Right forelimb (tissue), 1 donor: ENCODE measurements at regions not wholly inside any gene's neighbourhood (a gene's known extent, or its start where the extent isn't known, plus 50 kb on each side); places are given as distances from the start of the nearest gene placed in this dataset.
A peak's percentile ranks its signal among the peaks of the same experiment; 100 is the strongest.

Experiments
- DNase-seq: peaks from one replicate; pipeline ENCODE4 v3.0.0-alpha.2; 2018

GRCh38 chr1:10848109-10848684, 51.8 kb upstream of the CASZ1 start:
- DNase-seq = no peak

GRCh38 chr1:10850026-10850425, 53.6 kb upstream of the CASZ1 start:
- DNase-seq = no peak

GRCh38 chr1:10851024-10852013, 54.9 kb upstream of the CASZ1 start:
- DNase-seq = no peak

GRCh38 chr1:10852018-10852417, 55.6 kb upstream of the CASZ1 start:
- no peak for DNase-seq

GRCh38 chr1:10852486-10852885, 56.0 kb upstream of the CASZ1 start:
- DNase-seq = no peak

- no peak for DNase-seq
Measured at GRCh38 chr1:10852998-10853520, 56.6 kb upstream of the CASZ1 start.

GRCh38 chr1:10853701-10854100, 57.3 kb upstream of the CASZ1 start:
- no peak for DNase-seq

- DNase-seq = no peak
Measured at GRCh38 chr1:10854856-10855459, 58.5 kb upstream of the CASZ1 start.

GRCh38 chr1:10856176-10856683, 59.8 kb upstream of the CASZ1 start:
- DNase-seq = no peak

GRCh38 chr1:10856863-10857598, 60.6 kb upstream of the CASZ1 start:
- no peak for DNase-seq

- DNase-seq = no peak
Measured at GRCh38 chr1:10857687-10858086, 61.2 kb upstream of the CASZ1 start.

- no peak for DNase-seq
Measured at GRCh38 chr1:10860218-10860617, 63.8 kb upstream of the CASZ1 start.

GRCh38 chr1:10860682-10861081, 64.2 kb upstream of the CASZ1 start:
- DNase-seq = no peak

- no peak for DNase-seq
Measured at GRCh38 chr1:10861822-10862221, 65.4 kb upstream of the CASZ1 start.

GRCh38 chr1:10862743-10863335, 66.4 kb upstream of the CASZ1 start:
- no peak for DNase-seq

- no peak for DNase-seq
Measured at GRCh38 chr1:10863886-10864285, 67.4 kb upstream of the CASZ1 start.

- DNase-seq = no peak
Measured at GRCh38 chr1:10864776-10865175, 68.3 kb upstream of the CASZ1 start.

GRCh38 chr1:10865518-10866320, 69.3 kb upstream of the CASZ1 start:
- no peak for DNase-seq

- no peak for DNase-seq
Measured at GRCh38 chr1:10866321-10867093, 70.1 kb upstream of the CASZ1 start.

- DNase-seq = peak; percentile 79
Measured at GRCh38 chr1:10867138-10867721, 70.8 kb upstream of the CASZ1 start.
